GM10266 (cell line): ENCODE measurements at regions not wholly inside any gene's neighbourhood (a gene's known extent, or its start where the extent isn't known, plus 50 kb on each side); places are given as distances from the start of the nearest gene placed in this dataset.

ENCODE experiments used
- DNase-seq: peaks from one replicate; pipeline ENCODE4 v3.0.0; 2012; ENCODE audit errors: extremely low spot score
- TF ChIP-seq, protein P1 (sequence below): IDR thresholded peaks from 2 replicates; pipeline ENCODE4 v1.5.1; 2012; ENCODE audit warnings: mild to moderate bottlenecking, low read depth; ENCODE audit not compliant: control insufficient read depth, insufficient read depth; ENCODE audit errors: missing control alignments

DNA sequence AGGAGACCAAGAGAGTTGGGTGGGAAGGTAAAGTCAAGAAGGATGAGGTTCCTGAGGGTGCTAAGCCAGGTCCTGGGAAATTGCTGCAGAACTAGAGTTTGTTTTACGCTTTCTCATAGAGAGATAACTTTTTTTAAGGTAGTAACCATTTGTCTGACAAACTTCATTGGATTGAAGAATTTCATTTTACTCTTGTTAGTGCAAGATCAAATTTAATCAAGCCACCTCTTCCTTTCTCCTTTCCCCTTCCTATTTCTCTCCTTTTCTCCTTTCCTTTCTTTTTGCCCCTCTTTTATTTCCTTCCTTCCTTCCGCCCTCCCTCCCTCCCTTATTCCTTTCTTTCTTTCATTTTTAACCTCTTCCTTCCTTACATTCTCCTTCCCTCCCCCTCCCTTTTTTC, 65.4 kb downstream of the RDH14 start:
- no peak for DNase-seq
- TF ChIP-seq, protein P1, sequence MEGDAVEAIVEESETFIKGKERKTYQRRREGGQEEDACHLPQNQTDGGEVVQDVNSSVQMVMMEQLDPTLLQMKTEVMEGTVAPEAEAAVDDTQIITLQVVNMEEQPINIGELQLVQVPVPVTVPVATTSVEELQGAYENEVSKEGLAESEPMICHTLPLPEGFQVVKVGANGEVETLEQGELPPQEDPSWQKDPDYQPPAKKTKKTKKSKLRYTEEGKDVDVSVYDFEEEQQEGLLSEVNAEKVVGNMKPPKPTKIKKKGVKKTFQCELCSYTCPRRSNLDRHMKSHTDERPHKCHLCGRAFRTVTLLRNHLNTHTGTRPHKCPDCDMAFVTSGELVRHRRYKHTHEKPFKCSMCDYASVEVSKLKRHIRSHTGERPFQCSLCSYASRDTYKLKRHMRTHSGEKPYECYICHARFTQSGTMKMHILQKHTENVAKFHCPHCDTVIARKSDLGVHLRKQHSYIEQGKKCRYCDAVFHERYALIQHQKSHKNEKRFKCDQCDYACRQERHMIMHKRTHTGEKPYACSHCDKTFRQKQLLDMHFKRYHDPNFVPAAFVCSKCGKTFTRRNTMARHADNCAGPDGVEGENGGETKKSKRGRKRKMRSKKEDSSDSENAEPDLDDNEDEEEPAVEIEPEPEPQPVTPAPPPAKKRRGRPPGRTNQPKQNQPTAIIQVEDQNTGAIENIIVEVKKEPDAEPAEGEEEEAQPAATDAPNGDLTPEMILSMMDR, result no peak

DNA sequence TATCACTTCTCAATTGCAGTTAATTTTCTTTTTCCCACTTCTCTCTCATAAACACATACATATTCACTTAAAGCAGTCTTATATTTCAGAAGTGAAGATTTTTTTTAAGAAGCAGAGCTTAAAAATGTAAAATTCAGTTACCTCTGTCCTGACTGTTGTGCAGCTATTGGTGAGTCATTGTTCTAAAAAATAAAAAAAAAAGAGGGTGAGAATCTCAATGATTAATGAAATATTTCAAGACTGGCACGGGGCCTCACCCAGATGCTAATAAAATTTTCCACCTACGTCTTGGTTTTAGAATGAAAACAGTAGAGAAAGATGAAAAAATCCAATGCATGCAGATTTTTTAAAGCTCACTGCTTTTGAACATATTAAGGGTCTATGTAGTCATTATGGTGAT, 67.7 kb downstream of the RDH14 start:
- TF ChIP-seq, protein P1, result no peak
- DNase-seq, result no peak

DNA sequence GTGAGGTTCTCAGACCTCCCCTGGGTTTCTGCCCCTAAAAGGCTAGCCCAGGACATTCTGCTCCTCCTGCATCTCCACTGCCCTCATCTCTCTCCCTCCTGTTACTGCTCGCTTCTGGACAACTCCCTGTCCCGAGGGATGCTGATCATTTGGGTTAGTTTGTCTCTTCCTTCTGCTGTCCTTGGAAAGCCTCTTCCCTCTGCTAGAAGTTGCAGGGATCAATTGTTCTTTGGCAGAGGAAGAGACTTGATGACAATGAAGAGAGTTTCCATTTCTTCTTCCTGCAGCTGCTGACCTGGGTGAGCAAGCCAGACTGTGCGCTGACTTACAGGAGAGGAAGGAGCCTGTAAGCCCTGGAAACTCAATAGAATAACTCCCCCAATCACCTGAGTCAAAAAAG, 68.9 kb downstream of the RDH14 start:
- TF ChIP-seq, protein P1, result no peak
- no peak for DNase-seq

DNA sequence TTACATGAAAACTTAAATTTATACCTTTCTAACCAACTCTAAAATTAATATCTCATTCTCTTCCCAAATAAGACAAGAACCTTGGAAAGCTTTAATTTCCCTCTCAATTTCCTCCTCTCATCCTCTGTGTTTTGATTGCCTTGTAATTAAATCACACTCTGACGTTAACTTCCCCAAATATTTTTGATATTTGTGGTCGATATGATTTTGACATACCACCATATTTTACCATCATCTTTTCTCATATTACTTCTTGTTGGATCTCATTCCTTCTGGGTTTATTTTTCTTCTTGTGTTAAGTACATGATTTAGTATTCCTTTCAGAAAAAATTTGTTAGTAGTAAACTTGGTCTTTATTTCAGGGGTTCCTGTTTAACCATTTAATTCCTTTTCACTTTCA, 69.6 kb downstream of the RDH14 start:
- DNase-seq, result no peak
- TF ChIP-seq, protein P1, result no peak

DNA sequence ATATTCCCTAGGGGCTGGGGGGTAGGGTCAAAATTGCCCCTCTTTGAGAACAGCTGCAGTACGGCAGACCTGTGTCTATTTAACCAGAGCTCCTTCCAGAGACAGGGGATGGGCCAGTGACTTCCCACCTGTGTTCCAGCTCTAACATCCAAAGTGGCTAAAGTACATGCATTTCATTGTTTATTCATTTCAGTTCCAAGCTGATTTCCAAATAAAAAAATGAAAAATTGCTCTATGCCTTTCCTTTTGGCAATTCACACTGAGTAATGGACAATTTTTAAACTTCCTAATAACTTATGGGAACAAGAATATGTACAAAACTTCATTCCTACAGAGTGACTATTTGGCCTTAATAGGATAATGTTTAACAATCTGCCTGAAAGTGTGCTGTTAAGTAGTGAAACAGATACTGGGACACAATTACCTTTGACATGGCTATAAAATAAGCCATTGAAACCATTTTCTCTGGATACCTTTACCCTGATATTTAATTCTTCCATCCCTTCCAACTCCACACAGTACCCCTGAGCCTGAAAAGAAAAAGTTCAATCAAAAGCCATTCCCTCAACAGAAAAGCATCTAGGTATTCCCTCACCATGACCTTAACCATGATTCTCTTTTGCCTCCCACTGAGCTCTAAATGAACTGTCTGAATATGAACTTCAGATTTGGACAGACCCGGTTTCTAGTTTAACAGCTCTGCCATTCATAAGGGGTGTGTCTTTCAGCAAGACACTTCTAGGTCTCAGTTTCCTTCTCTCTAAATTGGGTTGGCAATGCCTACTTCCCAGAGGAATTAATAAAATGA, 73.1 kb downstream of the RDH14 start:
- TF ChIP-seq, protein P1, result no peak
- DNase-seq, result no peak

DNA sequence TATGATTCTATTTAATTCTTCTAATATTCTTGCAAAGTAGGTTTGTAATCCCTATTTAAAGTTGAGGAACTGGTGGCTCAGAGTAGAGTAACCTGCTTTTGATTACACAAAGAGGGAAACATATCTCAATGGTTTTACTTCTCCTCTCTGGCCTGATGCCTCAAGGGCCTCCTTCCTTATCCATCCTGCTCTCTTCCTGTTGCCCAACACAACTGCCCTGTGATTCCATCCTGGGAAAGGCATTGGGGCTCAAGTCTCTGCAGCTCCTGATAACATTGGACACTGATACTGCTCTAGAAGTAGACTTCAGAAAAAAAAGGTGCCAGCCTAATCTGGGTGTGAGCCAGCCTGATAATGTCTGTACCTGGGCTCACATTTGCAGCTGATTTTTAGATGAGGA, 75.8 kb downstream of the RDH14 start:
- no peak for DNase-seq
- TF ChIP-seq, protein P1, result no peak

DNA sequence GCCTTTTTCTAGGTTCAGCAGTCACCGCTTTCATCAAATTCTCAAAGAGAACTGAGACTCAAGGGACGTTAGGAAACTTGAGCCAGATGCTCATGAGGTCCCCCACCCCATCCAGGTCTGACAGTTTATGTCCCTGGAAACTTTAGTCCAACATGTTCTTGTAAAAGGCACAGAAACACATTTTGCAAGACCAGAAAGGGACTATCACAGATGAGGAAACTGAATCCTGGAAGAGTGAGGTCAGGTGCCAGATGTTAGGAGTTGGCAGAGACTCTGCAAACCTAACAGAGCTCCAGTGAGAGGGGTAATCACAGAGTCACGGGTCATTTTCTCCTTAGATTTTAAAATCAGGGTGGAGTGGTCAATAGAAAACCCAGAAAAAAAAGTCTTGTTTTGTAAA, 76.6 kb downstream of the RDH14 start:
- no peak for DNase-seq
- TF ChIP-seq, protein P1, result no peak
